ENCODE measurements at regions not wholly inside any gene's neighbourhood (a gene's known extent, or its start where the extent isn't known, plus 50 kb on each side); places are given as distances from the start of the nearest gene placed in this dataset.
A peak's percentile ranks its signal among the peaks of the same experiment; 100 is the strongest.
"Not testable (repeated sequence)": the region's sequence is repeated elsewhere in the genome, so short reads cannot be mapped to it uniquely, and the experiment has no call there.

DNA sequence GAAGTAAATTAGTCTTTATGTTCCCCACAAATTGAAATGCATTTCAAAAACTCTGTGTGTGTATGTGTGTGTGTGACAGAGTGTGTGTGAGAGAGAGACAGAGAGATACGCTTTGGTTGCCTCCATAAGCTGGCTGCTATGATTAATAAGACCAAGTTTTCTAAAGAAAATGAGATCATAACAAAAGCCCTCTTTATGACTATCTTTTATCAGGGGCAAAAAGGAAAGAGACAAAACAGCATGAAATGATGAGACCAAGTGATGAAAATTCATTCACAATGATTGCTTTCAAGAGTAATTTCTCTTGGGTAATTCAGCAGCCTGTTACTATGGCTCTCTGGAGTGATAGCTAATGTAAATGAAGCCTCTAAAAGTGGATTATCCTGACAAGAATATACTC, 277.6 kb upstream of the PLEKHG7 start:
- DNase-seq (ENCODE audit: low read depth) = no peak

DNA sequence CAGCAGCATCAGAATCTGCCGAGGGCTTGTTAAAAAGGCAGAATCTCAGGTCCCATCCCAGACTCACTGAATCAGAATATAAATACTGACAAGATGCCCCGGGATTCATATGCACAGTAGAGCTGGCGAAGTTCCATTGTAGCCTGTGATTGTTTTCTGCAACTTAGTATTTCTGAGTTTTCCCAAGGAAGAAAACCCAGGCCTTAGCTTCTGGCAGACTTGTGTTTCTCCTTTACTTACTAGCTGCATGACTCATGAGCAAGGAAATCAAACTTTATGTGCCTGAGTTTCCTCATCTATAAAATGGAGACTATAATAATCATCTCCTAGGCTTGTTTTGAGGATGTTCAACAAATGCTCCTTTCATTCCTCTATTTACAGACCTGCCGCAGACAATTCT, 278.5 kb upstream of the PLEKHG7 start:
- no peak for DNase-seq (ENCODE audit: low read depth)

DNA sequence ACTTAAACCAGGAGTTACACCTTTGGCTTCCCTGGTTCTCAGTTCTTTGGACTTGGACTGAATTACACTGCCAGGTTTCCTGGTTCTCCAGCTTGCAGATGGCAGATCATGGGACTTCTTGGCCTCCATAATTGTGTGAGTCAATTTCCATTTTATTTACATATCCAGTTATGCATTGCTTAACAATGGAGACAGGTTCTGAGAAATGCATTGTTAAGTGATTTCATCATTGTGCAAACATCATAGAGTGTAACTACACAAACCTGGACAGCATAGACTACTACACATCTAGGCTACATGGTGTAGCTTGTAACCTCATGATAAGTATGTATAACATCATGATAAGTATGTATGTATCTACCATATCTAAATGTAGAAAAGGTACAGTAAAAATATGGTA, 276.1 kb upstream of the BTG1 start:
- no peak for DNase-seq (ENCODE audit: low read depth)

DNA sequence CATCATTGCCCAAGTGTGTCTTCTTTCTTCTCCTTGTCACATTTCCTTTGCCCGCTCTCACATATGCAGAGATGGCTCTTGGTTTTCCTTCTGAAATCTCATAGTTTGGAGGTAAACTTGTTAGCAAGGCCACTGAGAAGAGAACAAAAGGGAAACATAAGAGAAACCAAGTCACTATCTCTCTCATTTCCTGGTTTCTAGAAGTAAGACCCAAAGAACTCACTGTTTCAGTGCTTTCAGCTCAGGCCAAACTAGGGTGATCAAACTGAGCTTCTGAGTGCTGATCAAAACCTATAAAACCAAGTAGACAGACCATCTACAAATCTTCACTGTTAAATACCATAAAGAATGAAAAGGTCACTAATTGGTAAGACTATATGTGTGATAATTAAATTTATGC, 275.4 kb upstream of the BTG1 start:
- DNase-seq (ENCODE audit: low read depth) = no peak

DNA sequence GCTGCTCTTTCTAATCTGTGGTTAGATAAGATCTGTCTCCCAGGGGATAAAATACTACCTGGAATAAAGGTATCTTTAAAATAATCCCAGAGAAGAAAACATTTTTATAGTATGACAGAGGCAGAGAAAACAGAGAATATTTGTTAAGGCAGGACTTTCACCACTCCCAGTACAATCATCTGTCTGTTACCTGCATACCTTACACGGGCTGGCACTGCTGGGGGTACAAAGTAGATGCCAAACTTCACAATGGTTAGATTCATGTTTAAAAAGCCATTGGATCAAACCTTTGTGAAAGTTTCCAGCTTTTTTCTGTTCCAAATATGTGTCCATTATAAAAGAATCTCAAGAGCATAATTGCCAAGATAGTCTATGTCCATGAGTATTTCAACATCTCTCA, 273.6 kb upstream of the BTG1 start:
- DNase-seq (ENCODE audit: low read depth) = no peak

DNA sequence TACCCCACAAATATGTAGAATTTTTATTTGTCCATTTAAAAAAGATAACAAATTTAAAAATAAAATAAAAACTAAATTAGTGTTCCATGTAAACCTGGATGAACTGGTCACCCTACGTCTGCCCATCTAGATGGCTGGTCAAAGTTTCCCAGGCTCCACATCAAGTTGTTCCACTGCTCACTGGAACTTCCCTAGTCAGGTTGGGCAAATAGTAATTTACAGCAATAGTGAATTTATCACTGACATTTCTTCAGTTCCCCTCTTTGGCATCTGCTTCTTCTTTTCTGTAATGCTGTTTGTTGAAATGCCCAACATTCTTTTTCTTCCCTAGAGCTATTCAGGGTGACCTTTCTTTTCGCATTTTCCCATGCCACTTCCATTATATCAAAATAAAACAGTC, 272.7 kb upstream of the BTG1 start:
- DNase-seq (ENCODE audit: low read depth) = no peak

DNA sequence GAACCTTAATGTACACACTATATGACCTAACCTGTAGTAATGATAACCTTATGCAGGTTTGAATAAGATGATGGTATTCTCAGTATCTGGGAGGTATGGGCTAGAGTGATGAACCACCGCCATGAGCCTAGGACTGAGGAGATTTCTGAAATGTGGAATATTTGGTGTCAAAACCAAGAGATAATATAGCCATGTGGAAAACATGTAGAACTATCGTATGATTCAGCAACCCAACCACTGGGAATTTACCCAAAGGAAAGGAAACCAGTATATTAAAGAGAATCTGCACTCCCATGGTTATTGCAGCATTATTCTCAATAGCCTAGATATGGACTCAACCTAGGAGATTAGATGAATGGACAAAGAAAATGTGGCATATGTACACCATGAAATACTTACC, 271.7 kb upstream of the BTG1 start:
- DNase-seq (ENCODE audit: low read depth) = no peak

DNA sequence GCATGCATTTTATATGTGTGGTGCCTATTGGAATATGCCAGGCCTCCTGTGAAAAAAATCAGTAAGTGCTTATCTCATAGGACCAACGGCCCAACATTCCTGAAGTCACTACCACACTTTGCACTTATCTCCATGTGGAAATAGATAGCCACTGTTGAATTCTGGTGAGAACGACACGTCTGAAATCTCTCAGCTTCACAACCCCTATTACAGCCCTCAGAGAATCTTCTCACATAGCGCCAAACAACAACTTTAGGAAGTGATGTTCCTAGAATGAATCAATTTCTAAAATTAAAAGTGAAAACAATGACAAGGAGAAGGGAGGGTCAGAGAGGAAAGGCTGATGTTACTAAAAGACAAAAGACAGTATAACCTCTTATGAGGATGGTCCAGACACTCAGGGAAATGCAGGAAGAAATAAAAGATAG, 270.8 kb upstream of the BTG1 start:
- no peak for DNase-seq (ENCODE audit: low read depth)

DNA sequence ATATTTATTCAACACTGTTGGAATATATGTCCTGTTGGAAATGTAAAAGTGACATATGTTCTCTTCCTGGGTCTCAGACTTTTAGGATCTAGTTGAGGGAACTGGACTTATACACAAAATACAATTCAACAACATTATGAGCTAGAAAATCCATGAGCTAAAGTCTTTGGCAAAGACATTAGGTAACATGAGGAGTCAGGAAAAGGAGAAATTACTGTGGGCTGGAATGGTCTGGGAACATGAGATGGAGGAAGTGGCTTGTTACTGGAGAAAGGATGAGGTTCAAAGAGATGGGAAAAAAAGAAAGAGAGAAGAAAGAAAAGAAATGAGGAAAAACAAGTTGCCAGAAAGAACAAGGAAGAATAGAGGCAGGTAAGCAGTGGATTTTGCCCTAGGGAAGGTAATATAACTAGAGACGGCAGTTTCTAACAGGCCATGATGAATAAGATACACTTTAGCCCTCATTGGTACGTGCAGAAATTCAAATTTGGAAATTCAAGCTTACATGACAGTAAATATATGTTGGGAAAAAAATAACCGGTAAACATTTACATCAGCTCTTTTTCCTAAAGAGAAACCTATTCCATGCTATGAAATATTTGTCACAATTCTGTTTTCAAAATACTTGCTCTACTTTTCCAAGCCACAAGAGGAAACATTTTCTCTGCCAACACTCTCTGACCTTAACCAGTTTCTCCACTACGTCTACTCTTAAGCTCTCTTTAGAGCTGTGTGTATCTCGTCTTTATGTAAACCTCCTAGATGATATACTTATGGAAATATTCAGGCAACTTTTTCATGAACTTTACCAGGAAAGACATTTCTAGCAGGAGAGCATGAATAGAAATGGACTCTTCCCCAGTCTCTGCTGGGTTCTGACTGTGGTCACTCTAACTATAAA, 268.8 kb upstream of the BTG1 start:
- DNase-seq (ENCODE audit: low read depth) = no peak

DNA sequence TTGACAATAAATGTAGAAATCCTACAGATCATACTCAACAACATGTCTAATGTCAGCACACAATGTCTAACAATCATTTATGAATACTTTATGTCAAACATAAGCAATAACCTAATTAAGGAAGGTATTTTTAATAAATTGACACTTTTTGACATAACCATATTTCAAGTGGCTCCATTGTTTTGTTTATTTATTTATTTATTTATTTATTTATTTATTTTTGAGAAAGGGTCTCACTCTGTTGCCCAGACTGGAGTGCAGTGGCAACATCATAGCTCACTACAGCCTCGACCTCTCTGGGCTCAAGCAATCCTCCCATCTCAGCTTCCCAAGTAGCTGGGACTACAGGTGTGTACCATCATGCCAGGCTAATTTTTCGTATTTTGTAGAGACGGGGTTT, 267.6 kb upstream of the BTG1 start:
- no peak for DNase-seq (ENCODE audit: low read depth)

DNA sequence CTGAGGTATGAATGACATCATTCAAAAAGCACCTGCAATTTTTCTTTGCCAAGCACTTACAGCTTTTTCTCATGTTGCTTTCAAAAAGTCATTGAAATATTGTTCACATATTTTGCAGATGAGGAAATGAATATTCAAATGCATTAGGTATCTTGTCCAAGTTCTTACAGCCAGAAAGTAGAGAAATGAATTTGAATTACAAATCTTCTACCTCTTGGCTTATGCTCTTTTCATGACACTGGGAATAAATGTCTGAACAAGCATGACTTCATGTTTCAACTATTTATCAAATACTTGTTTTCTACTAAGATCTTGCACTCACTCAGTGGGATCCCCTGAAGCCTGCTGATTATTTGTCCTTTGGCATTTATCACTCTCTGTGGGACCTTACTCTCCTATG, 267.2 kb upstream of the BTG1 start:
- DNase-seq (ENCODE audit: low read depth) = no peak

DNA sequence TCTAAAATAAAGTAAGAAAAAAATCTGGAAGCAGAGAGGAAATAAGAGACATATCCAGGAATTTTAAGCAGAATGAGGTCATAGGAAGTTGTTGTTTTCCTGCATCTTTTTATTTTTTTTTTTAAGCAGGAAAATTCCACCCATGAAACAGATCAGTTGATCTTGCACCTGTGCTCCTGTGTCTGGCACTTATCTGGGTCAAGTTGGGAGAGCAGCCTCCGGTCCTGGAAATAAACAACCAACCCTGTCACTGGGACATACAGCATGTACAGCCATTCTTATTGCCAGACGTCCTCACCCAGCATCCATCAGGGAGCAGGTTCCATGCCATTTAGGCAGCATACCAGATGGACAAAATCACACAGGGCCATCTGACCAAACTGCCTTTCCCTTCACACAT, 266.0 kb upstream of the BTG1 start:
- DNase-seq (ENCODE audit: low read depth) = no peak

DNA sequence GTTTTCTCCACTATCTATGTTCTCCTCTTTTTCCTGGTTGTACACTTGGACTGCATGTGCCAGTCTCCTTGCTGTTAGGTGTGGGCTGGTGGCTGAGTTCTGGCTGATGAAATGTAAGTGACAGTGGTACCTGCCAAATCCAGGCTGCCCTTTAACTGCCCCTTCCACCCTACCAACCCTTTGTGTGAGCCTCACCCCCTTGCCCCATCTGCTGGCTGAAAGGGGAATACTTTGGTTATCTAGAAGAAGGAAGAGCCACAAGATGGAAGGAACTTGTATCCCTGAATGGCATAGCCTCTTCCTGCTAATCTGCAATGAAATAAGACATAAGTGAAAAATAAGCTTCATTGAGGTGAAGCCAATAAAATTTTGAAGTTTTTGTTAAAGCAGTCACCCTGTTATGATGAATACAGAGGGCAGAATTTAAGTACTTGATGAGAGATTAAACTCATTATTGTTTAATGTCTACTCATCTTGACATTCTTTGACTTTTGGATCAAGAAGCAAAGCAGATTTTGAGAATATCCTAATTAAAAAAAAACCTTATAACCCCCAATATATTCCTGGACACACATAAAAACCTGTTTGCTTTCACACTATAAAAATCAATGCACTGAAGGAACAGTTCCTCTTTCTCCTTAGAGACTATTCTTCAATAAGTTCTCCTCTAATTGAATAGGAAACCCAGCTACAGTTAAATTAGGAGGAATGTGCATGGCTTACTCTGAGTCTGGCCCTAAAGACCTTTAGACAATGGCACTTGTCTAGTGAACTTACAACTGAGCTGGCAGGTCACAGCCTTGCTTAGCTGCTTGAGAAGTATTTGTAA, 262.6 kb upstream of the BTG1 start:
- DNase-seq (ENCODE audit: low read depth) = no peak

DNA sequence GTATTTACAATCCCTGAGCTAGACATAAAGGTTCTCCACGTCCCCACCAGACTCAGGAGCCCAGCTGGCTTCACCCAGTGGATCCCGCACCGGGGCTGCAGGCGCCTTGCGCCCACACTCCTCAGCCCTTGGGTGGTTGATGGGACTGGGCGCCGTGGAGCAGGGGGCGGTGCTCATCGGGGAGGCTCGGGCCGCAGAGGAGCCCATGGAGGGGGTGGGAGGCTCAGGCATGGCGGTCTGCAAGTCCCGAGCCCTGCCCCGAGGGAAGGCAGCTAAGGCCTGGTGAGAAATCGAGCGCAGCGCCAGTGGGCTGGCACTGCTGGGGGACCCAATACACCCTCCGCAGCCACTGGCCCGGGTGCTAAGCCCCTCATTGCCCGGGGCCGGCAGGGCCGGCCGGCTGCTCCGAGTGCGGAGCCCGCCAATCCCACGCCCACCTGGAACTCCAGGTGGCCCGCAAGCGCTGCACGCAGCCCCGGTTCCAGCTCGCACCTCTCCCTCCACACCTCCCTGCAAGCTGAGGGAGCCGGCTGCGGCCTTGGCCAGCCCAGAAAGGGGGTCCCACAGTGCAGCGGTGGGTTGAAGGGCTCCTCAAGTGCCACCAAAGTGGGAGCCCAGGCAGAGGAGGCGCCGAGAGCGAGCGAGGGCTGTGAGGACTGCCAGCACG, 260.9 kb upstream of the BTG1 start:
- DNase-seq (ENCODE audit: low read depth) = not testable (repeated sequence)

DNA sequence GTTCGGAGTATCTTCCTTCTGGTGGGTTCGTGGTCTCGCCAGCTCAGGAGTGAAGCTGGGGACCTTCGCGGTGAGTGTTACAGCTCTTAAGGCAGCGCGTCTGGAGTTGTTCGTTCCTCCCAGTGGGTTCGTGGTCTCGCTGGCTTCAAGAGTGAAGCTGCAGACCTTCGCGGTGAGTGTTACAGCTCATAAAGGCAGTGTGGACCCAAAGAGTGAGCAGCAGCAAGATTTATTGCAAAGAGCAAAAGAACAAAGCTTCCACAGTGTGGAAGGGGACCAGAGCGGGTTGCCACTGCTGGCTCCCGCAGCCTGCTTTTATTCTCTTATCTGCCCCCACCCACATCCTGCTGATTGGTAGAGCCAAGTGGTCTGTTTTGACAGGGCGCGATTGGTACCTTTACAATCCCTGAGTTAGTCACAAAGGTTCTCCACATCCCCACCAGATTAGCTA, 260.2 kb upstream of the BTG1 start:
- DNase-seq (ENCODE audit: low read depth) = peak; percentile 6

DNA sequence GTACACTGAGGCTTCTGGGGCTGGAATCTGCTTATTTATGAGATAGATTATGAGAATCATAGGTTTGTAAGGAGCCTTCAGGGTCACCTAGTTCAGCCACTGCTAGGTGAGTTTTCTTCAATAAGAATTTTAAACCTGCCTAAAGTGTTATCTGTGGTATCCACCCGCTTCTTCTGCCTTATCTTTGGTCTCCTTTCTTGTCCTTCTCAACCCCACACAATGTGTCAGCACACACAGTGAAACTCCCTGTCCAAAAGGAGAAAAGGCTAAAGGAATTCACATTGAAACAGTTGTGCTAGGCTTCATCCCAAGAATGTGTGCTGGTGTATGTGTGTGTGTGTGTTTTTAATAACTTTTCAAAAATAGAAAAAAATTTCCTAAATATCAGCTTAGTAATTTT, 259.3 kb upstream of the BTG1 start:
- DNase-seq (ENCODE audit: low read depth) = no peak

DNA sequence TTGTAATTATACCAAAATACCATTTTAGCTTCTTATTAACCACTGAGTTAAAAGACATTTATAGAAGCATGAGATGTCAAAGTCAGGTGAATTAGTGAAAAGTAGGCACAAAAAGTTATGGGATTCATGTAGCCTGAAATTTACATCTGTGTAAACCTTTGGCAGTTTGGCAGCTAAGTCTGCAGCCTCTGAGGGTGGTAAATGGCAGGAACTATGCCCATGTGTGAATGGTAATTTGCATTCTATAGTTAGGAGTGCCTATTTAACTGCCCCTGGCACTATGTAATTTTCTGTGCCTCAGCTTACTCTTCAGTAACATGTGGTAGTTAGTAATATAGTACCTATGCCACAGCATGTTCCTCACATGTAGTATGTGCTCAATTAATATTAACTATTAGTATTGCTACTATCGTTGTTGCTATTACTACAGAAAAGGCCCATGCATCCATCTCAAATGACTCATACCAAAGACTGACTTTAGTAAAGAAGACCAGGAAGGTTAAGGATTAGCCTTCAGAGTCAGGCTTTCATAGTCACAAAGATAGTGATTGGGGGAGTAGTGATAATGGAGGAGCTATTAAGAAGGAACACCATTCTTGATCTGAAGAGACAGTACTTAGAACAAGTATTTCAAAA, 258.7 kb upstream of the BTG1 start:
- DNase-seq (ENCODE audit: low read depth) = no peak

DNA sequence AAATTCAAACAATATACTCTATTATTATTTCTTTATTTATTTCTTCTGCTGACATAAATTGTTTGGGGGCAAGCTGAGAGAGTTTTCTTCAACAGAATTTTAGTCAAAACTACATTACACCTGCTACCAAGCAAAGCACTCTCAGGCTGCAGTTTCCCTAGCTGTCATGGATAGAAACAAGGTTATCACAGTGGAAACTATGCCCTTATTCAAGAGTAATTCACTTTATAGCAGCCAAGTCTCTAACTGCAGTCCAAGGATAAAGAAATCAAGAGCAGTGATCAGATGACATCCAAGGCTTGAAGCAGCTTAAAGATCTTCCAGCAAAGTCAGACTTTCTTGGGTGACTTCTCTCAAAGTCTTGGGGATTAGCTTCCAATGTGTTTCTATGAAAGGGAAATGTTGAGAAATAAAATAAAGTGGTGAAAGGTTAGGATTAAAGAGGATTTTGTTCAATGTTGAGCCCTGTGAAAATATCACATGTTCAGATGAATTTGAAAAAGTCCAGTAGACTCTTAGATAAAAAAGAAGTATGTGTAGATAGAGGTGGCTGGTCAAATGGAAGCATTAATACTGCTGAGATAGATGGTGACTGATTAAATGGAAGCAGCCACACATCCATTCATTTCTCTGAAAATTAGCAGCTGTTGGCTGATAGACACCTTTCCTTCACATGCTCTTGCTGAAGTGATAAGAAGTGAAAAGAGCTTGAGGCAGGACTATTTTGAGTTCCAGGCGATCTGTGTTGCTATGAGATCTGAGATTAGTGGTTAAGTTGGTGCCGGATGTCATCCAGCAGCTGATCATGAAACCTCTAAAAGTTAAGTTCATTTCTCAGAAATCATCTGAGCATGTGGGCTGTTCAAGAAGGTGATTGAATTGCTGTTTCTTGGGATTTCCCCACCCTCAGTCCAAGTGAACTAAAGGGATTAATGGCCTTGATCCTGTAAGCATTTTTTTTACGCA, 257.8 kb upstream of the BTG1 start:
- peak; percentile 31 for DNase-seq (ENCODE audit: low read depth)

DNA sequence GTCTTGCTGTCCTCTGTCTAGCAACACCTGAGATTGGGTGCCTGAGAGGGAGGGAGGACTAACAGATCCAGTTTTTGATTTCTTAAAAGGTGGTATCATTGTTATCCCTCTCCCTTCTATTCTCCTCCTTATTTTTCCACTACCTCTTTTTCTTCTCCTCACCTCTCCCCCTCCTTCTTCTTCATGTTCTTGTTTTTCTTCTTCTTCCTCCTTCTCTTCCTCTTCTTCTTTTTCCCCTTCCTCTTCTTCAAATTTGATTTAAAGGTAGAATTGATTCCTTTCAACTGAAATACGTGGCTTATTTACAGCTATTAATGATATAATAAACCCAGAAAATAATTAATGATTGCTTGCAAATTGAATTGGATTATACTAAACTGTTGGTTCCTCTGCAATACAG, 256.8 kb upstream of the BTG1 start:
- DNase-seq (ENCODE audit: low read depth) = no peak

DNA sequence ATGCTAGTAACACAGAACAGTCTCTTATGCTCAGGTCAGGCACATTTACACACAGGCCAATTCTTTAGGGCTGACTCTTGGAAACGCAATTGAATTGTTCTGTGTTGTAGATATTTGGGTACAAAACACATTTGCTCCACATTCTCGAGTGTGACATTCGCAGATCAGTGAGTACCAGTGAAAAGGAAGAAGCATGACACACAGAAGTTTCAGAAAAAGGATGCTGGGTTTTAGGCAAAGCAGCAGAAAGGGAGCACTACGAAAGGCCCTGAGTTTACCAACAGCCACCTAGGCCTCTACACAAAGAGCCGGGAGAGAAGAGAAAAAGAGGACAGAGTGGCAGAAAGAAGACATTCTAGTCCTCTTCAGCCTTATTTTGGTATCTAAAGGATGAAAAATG, 254.4 kb upstream of the BTG1 start:
- no peak for DNase-seq (ENCODE audit: low read depth)

Data from stimulated activated CD8-positive, alpha-beta memory T cell treated with anti-CD3 and anti-CD28 coated beads, Interleukin-4, amount 100 ng/mL, for 24 hours (primary cell).